Sigmoid colon (tissue), 6 donors: ENCODE measurements at regions not wholly inside any gene's neighbourhood (a gene's known extent, or its start where the extent isn't known, plus 50 kb on each side); places are given as distances from the start of the nearest gene placed in this dataset.

Experiments
- DNase-seq: peaks from one replicate; pipeline ENCODE4 v3.0.0-alpha.2; 2019
- H3K27ac ChIP-seq, 4 donors: fragments of 200-600 bp; sonication (generic); one replicate each; pipeline ENCODE4 v1.5.1; 2016 to 2019; ENCODE audit warnings: mild to moderate bottlenecking in 1 of 4
- H3K27me3 ChIP-seq, 3 donors: fragments of 200-600 bp; sonication (generic); one replicate each; pipeline ENCODE4 v1.5.1; 2019; ENCODE audit warnings: mild to moderate bottlenecking in 1 of 3
- H3K36me3 ChIP-seq, 4 donors: fragments of 200-600 bp; sonication (generic); one replicate each; pipeline ENCODE4 v1.5.1; 2016 to 2019
- H3K4me1 ChIP-seq, 4 donors: fragments of 200-600 bp; sonication (generic); one replicate each; pipeline ENCODE4 v1.5.1; 2017 to 2019
- H3K4me3 ChIP-seq, 4 donors: fragments of 200-600 bp; sonication (generic); one replicate each; pipeline ENCODE4 v1.5.1; 2017 to 2019; ENCODE audit warnings: mild to moderate bottlenecking in 2 of 4, moderate library complexity in 1 of 4
- H3K9me3 ChIP-seq, 4 donors: fragments of 200-600 bp in 3 of 4; sonication (generic) in 3 of 4; one replicate each; pipeline versions ENCODE4 v1.5.1 to v1.6.1; 2013 to 2019
- CTCF ChIP-seq, 4 experiments: fragments of 450-650 bp in 3 of 4; fragments of 200-600 bp in 1 of 4; IDR thresholded peaks; one replicate each; pipeline ENCODE4 v1.5.1; 2016 to 2019; ENCODE audit warnings: antibody characterized with exemption in 4 of 4, mild to moderate bottlenecking in 3 of 4, moderate library complexity in 2 of 4
- EP300 ChIP-seq, 4 donors: sonication (generic); formaldehyde crosslinking; IDR thresholded peaks; one replicate each; pipeline ENCODE4 v1.6.1; 2017; ENCODE audit warnings: antibody characterized with exemption in 4 of 4
- POLR2A ChIP-seq, 2 donors: fragments of 450-650 bp; IDR thresholded peaks; one replicate each; pipeline ENCODE4 v1.6.1; 2016; ENCODE audit warnings: antibody characterized with exemption in 2 of 2, mild to moderate bottlenecking in 2 of 2, moderate library complexity in 2 of 2
- POLR2AphosphoS5 ChIP-seq, 4 donors: sonication (generic); formaldehyde crosslinking; IDR thresholded peaks; one replicate each; pipeline ENCODE4 v1.6.1; 2017; ENCODE audit warnings: antibody characterized with exemption in 4 of 4
- WGBS, 2 donors: extraction: QIAGEN DNeasy Blood & Tissue Kit; methylation state at CpG; one replicate each; pipeline ENCODE4 v1.1.7; 2013; 5-methylcytosine and 5-hydroxymethylcytosine counted together
- intact Hi-C: fragments of 100-400 bp; cut with DNase I; formaldehyde crosslinking; loops from one replicate; pipeline ENCODE4 v1.15.1; 2023
- donor health status: healthy with polysubstance abuse.
- donor health status: healthy.

GRCh38 chr4:164617426-164617825 is 136.5 kb upstream of the SMIM31 start:
- no peak for DNase-seq
- Histone ChIP-seq H3K4me3 (no peak overlapping the region), H3K4me1 (no peaks in the 10 kb centered on the region), H3K9me3 (no peaks in the 10 kb centered on the region), H3K27ac (no peak overlapping the region), H3K27me3 (no peaks in the 10 kb centered on the region), H3K36me3 (no peaks in the 10 kb centered on the region)
- intact Hi-C loops, result no loop called here
- TF ChIP-seq CTCF (IDR thresholded peaks at IDR 0.05) (no peak), EP300 (IDR thresholded peaks at IDR 0.05) (no peak)

GRCh38 chr4:164617911-164618310 is 136.0 kb upstream of the SMIM31 start:
- H3K27ac ChIP-seq, result no peak overlapping the region
- TF ChIP-seq EP300 (IDR thresholded peaks at IDR 0.05) (no peak), POLR2A (IDR thresholded peaks at IDR 0.05) (no peak), POLR2AphosphoS5 (IDR thresholded peaks at IDR 0.05) (no peak), CTCF (IDR thresholded peaks at IDR 0.05) (no peak)
- no peaks in the 10 kb centered on the region for H3K4me1 ChIP-seq
- intact Hi-C loops, result no loop called here
- no peak for DNase-seq
- no peaks in the 10 kb centered on the region for H3K9me3 ChIP-seq
- no peaks in the 10 kb centered on the region for H3K27me3 ChIP-seq
- H3K4me3 ChIP-seq, result no peak overlapping the region
- H3K36me3 ChIP-seq, result no peaks in the 10 kb centered on the region
- 70 to 77% methylated on average over 3 of the region's 3 CpGs for WGBS, 2 donors

- no peak overlapping the region for H3K27ac ChIP-seq
- H3K4me1 ChIP-seq, result no peaks in the 10 kb centered on the region
- intact Hi-C loops, result no loop called here
- WGBS, 2 donors, result 66 to 77% methylated on average over 4 of the region's 4 CpGs
- H3K9me3 ChIP-seq, result peaks cover 0 to 3% (median 0%) of the 10 kb centered on the region in 4 donors
- no peak for DNase-seq
- H3K4me3 ChIP-seq, result no peak overlapping the region
- TF ChIP-seq POLR2A (IDR thresholded peaks at IDR 0.05), result no peak
- no peak for TF ChIP-seq EP300 (IDR thresholded peaks at IDR 0.05)
- no peaks in the 10 kb centered on the region for H3K27me3 ChIP-seq
- no peaks in the 10 kb centered on the region for H3K36me3 ChIP-seq
These were observed 131.9 kb upstream of the SMIM31 start for GRCh38 chr4:164621886-164622521.

GRCh38 chr4:164623099-164623498 is 130.8 kb upstream of the SMIM31 start:
- H3K27me3 ChIP-seq, result no peaks in the 10 kb centered on the region
- H3K27ac ChIP-seq, result no peak overlapping the region
- peaks cover 0 to 3% (median 0%) of the 10 kb centered on the region in 4 donors for H3K9me3 ChIP-seq
- WGBS, 2 donors, result 87 to 89% methylated on average over 1 of the region's 1 CpG
- TF ChIP-seq EP300 (IDR thresholded peaks at IDR 0.05) (no peak), CTCF (IDR thresholded peaks at IDR 0.05) (no peak), POLR2AphosphoS5 (IDR thresholded peaks at IDR 0.05) (no peak), POLR2A (IDR thresholded peaks at IDR 0.05) (no peak)
- no peaks in the 10 kb centered on the region for H3K4me1 ChIP-seq
- intact Hi-C loops, result no loop called here
- no peaks in the 10 kb centered on the region for H3K36me3 ChIP-seq
- no peak overlapping the region for H3K4me3 ChIP-seq
- DNase-seq, result no peak

GRCh38 chr4:164639001-164639400 is 114.9 kb upstream of the SMIM31 start:
- Histone ChIP-seq H3K9me3 (peaks cover 0 to 4% (median 0%) of the 10 kb centered on the region in 4 donors), H3K36me3 (no peaks in the 10 kb centered on the region), H3K4me3 (no peak overlapping the region), H3K27me3 (no peaks in the 10 kb centered on the region), H3K4me1 (no peaks in the 10 kb centered on the region), H3K27ac (no peak overlapping the region)
- no peak for DNase-seq
- intact Hi-C loops, result no loop called here
- TF ChIP-seq POLR2AphosphoS5 (IDR thresholded peaks at IDR 0.05), result no peak
- TF ChIP-seq CTCF (IDR thresholded peaks at IDR 0.05), result no peak
- TF ChIP-seq POLR2A (IDR thresholded peaks at IDR 0.05), result no peak
- no peak for TF ChIP-seq EP300 (IDR thresholded peaks at IDR 0.05)
